ENCODE measurements at regions not wholly inside any gene's neighbourhood (a gene's known extent, or its start where the extent isn't known, plus 50 kb on each side); places are given as distances from the start of the nearest gene placed in this dataset.

GRCh38 chr2:29981402-29981801, 60.0 kb upstream of the ALK start:
- TF ChIP-seq SP1 (IDR thresholded peaks at IDR 0.05) = no peak
- peak in 1 of 2 donors; percentile 34 for TF ChIP-seq HNF4A (conservative IDR thresholded peaks at IDR 0.05)
- peaks cover 0 to 3% (median 1%) of the 10 kb centered on the region in 4 donors for H3K4me1 ChIP-seq (ENCODE audit: control insufficient read depth in 4 of 4, insufficient read depth in 4 of 4, low read length in 3 of 4)
- H3K9me3 ChIP-seq (ENCODE audit: control insufficient read depth in 4 of 4, low read length in 3 of 4) = no peaks in the 10 kb centered on the region
- 76% methylated on average over 4 of the region's 4 CpGs for WGBS
- H3K27me3 ChIP-seq (ENCODE audit: control insufficient read depth in 4 of 4, insufficient read depth in 4 of 4, low read length in 3 of 4) = no peaks in the 10 kb centered on the region
- H3K36me3 ChIP-seq (ENCODE audit: control insufficient read depth in 4 of 4, insufficient read depth in 3 of 4, low read depth in 1 of 4, low read length in 3 of 4) = no peaks in the 10 kb centered on the region
- no peak for DNase-seq (ENCODE audit: low spot score)
- no peak overlapping the region for H3K9ac ChIP-seq (ENCODE audit: low read depth in 1 of 2, low read length in 2 of 2)
- H3K4me3 ChIP-seq (ENCODE audit: low read depth in 1 of 3, low read length in 3 of 3) = no peak overlapping the region
- no peak overlapping the region for H3K27ac ChIP-seq (ENCODE audit: low read depth in 1 of 2, low read length in 2 of 2)

- WGBS = 64% methylated on average over 4 of the region's 4 CpGs
- no peak overlapping the region for H3K4me3 ChIP-seq (ENCODE audit: low read depth in 1 of 3, low read length in 3 of 3)
- no peaks in the 10 kb centered on the region for H3K9me3 ChIP-seq (ENCODE audit: control insufficient read depth in 4 of 4, low read length in 3 of 4)
- no peak for DNase-seq (ENCODE audit: low spot score)
- no peak overlapping the region for H3K9ac ChIP-seq (ENCODE audit: low read depth in 1 of 2, low read length in 2 of 2)
- no peaks in the 10 kb centered on the region for H3K27me3 ChIP-seq (ENCODE audit: control insufficient read depth in 4 of 4, insufficient read depth in 4 of 4, low read length in 3 of 4)
- H3K4me1 ChIP-seq (ENCODE audit: control insufficient read depth in 4 of 4, insufficient read depth in 4 of 4, low read length in 3 of 4) = peaks cover 0 to 3% (median 1%) of the 10 kb centered on the region in 4 donors
- H3K36me3 ChIP-seq (ENCODE audit: control insufficient read depth in 4 of 4, insufficient read depth in 3 of 4, low read depth in 1 of 4, low read length in 3 of 4) = no peaks in the 10 kb centered on the region
- no peak overlapping the region for H3K27ac ChIP-seq (ENCODE audit: low read depth in 1 of 2, low read length in 2 of 2)
- TF ChIP-seq RXRA (IDR thresholded peaks at IDR 0.05) = no peak
- TF ChIP-seq FOXA1 (IDR thresholded peaks at IDR 0.05) = no peak
- TF ChIP-seq ATF3 (IDR thresholded peaks at IDR 0.05) = no peak
- TF ChIP-seq NR2F2 (IDR thresholded peaks at IDR 0.05) = no peak
- TF ChIP-seq GABPA (IDR thresholded peaks at IDR 0.05 in 1 of 2, conservative IDR thresholded peaks at IDR 0.05 in 1 of 2) = no peak
- TF ChIP-seq FOXA2 (IDR thresholded peaks at IDR 0.05) = no peak
- no peak for TF ChIP-seq EGR1 (IDR thresholded peaks at IDR 0.05; ENCODE audit: low read depth in 2 of 2)
- TF ChIP-seq CTCF (IDR thresholded peaks at IDR 0.05; ENCODE audit: low read depth, low read length, missing input control) = no peak
- no peak for TF ChIP-seq REST (IDR thresholded peaks at IDR 0.05)
- no peak for TF ChIP-seq JUND (IDR thresholded peaks at IDR 0.05)
Observed at GRCh38 chr2:29983308-29983707, 61.9 kb upstream of the ALK start.

- Histone ChIP-seq H3K27me3 (ENCODE audit: control insufficient read depth in 4 of 4, insufficient read depth in 4 of 4, low read length in 3 of 4) (no peaks in the 10 kb centered on the region), H3K27ac (ENCODE audit: low read depth in 1 of 2, low read length in 2 of 2) (no peak overlapping the region), H3K4me1 (ENCODE audit: control insufficient read depth in 4 of 4, insufficient read depth in 4 of 4, low read length in 3 of 4) (no peaks in the 10 kb centered on the region), H3K4me3 (ENCODE audit: low read depth in 1 of 3, low read length in 3 of 3) (no peak overlapping the region), H3K36me3 (ENCODE audit: control insufficient read depth in 4 of 4, insufficient read depth in 3 of 4, low read depth in 1 of 4, low read length in 3 of 4) (no peaks in the 10 kb centered on the region), H3K9ac (ENCODE audit: low read depth in 1 of 2, low read length in 2 of 2) (no peak overlapping the region), H3K9me3 (ENCODE audit: control insufficient read depth in 4 of 4, low read length in 3 of 4) (no peaks in the 10 kb centered on the region)
- WGBS = 88% methylated on average over 1 of the region's 1 CpG
- no peak for DNase-seq (ENCODE audit: low spot score)
- TF ChIP-seq CTCF (IDR thresholded peaks at IDR 0.05; ENCODE audit: low read depth, low read length, missing input control) = no peak
- TF ChIP-seq YY1 (IDR thresholded peaks at IDR 0.05) = no peak
- TF ChIP-seq RAD21 (IDR thresholded peaks at IDR 0.05) = no peak
- TF ChIP-seq ATF3 (IDR thresholded peaks at IDR 0.05) = no peak
- no peak for TF ChIP-seq MAX (IDR thresholded peaks at IDR 0.05)
- no peak for TF ChIP-seq FOXA1 (IDR thresholded peaks at IDR 0.05)
- no peak for TF ChIP-seq SP1 (IDR thresholded peaks at IDR 0.05)
- TF ChIP-seq NR2F2 (IDR thresholded peaks at IDR 0.05) = no peak
- no peak for TF ChIP-seq REST (IDR thresholded peaks at IDR 0.05)
- no peak for TF ChIP-seq HNF4G (IDR thresholded peaks at IDR 0.05)
- no peak for TF ChIP-seq EGR1 (IDR thresholded peaks at IDR 0.05; ENCODE audit: low read depth in 2 of 2)
Observed at GRCh38 chr2:29987146-29987545, 65.8 kb upstream of the ALK start.
